Thyroid gland (tissue), 4 donors: ENCODE measurements at regions not wholly inside any gene's neighbourhood (a gene's known extent, or its start where the extent isn't known, plus 50 kb on each side); places are given as distances from the start of the nearest gene placed in this dataset.

Experiments
- DNase-seq, 2 donors: peaks; one replicate each; pipeline ENCODE4 v3.0.0-alpha.2; 2019
- H3K27ac ChIP-seq, 3 donors: fragments of 200-600 bp; sonication (generic); 1 replicate in 2 of 3; 2 replicates in 1 of 3; pipeline ENCODE4 v1.5.1; 2016 to 2019; ENCODE audit warnings: mild to moderate bottlenecking in 1 of 3, moderate library complexity in 1 of 3
- H3K27me3 ChIP-seq: fragments of 200-600 bp; sonication (generic); one replicate; pipeline ENCODE4 v1.5.1; 2019
- H3K36me3 ChIP-seq, 2 donors: fragments of 200-600 bp; sonication (generic); one replicate each; pipeline ENCODE4 v1.5.1; 2016 to 2019
- H3K4me1 ChIP-seq, 2 donors: fragments of 200-600 bp; sonication (generic); one replicate each; pipeline ENCODE4 v1.5.1; 2017 to 2019
- H3K4me3 ChIP-seq, 3 donors: fragments of 200-600 bp; sonication (generic); replicated peaks in 1 of 3; 1 replicate in 2 of 3; 2 replicates in 1 of 3; pipeline ENCODE4 v1.5.1; 2016; ENCODE audit warnings: mild to moderate bottlenecking in 1 of 3
- H3K9me3 ChIP-seq: fragments of 200-600 bp; sonication (generic); one replicate; pipeline ENCODE4 v1.5.1; 2017
- POLR2A ChIP-seq, 2 donors: fragments of 450-650 bp; IDR thresholded peaks; one replicate each; pipeline ENCODE4 v1.6.1; 2017; ENCODE audit warnings: antibody characterized with exemption in 2 of 2, mild to moderate bottlenecking in 2 of 2, moderate library complexity in 1 of 2
- WGBS, 2 donors: methylation state at CpG; one replicate each; pipeline ENCODE4 v1.1.5; 2017; 5-methylcytosine and 5-hydroxymethylcytosine counted together
- intact Hi-C: fragments of 100-400 bp; cut with DNase I; formaldehyde crosslinking; loops from one replicate; pipeline ENCODE4 v1.15.1; 2023
- TF ChIP-seq, protein P1 (sequence below), 6 experiments: fragments of 200-600 bp in 3 of 6; fragments of 450-650 bp in 3 of 6; sonication (generic) in 3 of 6; IDR thresholded peaks; one replicate each; pipeline ENCODE4 v1.5.1; 2016 to 2019; ENCODE audit warnings: antibody characterized with exemption in 6 of 6, mild to moderate bottlenecking in 2 of 6, inconsistent platforms in 1 of 6, moderate library complexity in 1 of 6

GRCh38 chr1:5616366-5617178 is 375.7 kb downstream of the NPHP4 start:
- no peak for DNase-seq
- WGBS, 2 donors: 76 to 78% methylated on average over 22 of the region's 22 CpGs
- H3K9me3 ChIP-seq: no peaks in the 10 kb centered on the region
- no peak overlapping the region for H3K27ac ChIP-seq
- H3K4me1 ChIP-seq: no peaks in the 10 kb centered on the region
- TF ChIP-seq POLR2A (IDR thresholded peaks at IDR 0.05): no peak
- TF ChIP-seq, protein P1, sequence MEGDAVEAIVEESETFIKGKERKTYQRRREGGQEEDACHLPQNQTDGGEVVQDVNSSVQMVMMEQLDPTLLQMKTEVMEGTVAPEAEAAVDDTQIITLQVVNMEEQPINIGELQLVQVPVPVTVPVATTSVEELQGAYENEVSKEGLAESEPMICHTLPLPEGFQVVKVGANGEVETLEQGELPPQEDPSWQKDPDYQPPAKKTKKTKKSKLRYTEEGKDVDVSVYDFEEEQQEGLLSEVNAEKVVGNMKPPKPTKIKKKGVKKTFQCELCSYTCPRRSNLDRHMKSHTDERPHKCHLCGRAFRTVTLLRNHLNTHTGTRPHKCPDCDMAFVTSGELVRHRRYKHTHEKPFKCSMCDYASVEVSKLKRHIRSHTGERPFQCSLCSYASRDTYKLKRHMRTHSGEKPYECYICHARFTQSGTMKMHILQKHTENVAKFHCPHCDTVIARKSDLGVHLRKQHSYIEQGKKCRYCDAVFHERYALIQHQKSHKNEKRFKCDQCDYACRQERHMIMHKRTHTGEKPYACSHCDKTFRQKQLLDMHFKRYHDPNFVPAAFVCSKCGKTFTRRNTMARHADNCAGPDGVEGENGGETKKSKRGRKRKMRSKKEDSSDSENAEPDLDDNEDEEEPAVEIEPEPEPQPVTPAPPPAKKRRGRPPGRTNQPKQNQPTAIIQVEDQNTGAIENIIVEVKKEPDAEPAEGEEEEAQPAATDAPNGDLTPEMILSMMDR (IDR thresholded peaks at IDR 0.05): no peak
- H3K27me3 ChIP-seq: no peaks in the 10 kb centered on the region
- no peak overlapping the region for H3K4me3 ChIP-seq
- H3K36me3 ChIP-seq: no peaks in the 10 kb centered on the region
- intact Hi-C loops: no loop called here

DNA sequence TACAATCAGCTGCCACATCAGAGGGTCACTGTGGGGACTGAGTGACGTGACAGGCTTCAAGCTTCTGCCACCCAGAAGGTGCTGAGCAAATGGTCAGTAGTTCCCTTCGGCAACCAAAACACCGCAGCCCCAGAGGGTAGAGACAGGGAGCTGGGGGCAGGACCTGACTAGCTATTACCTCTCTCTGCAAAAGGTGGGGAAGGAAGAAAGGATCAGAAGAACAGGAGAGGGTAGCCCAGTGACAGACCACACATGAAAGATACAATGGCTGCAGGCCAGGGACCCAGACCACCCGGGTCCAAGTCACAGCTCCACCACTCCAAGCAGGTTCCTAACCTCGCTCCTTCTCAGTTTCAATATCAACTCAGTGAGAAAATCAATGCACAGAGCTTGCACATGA is 377.1 kb downstream of the NPHP4 start:
- H3K27me3 ChIP-seq: no peaks in the 10 kb centered on the region
- intact Hi-C loops: no loop called here
- no peak overlapping the region for H3K4me3 ChIP-seq
- no peaks in the 10 kb centered on the region for H3K4me1 ChIP-seq
- no peak for DNase-seq
- no peaks in the 10 kb centered on the region for H3K9me3 ChIP-seq
- H3K27ac ChIP-seq: no peak overlapping the region
- 70 to 82% methylated on average over 5 of the region's 5 CpGs for WGBS, 2 donors
- no peak for TF ChIP-seq POLR2A (IDR thresholded peaks at IDR 0.05)
- TF ChIP-seq, protein P1 (IDR thresholded peaks at IDR 0.05): no peak
- H3K36me3 ChIP-seq: no peaks in the 10 kb centered on the region

DNA sequence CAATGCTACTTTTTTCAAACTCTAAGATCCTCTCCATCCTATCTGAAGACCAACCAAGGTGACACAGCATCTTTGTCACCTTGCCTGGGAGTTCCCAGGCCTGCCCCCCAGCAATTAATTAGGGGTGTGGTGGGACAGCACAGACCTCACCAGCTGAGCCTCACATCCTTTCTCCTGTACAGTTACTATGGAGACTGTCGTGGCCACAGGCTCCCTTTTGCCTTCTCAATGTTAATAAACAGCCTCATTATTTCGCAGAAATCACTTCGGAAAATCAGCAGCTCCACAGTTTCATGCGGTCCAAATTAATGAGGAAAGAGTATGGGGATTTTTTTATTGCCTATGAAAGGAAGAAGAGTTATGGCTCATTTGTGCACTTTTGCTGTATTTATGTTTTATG is 378.3 kb downstream of the NPHP4 start:
- no peak overlapping the region for H3K27ac ChIP-seq
- no peaks in the 10 kb centered on the region for H3K36me3 ChIP-seq
- no peak for DNase-seq
- TF ChIP-seq, protein P1 (IDR thresholded peaks at IDR 0.05): no peak
- no peak for TF ChIP-seq POLR2A (IDR thresholded peaks at IDR 0.05)
- H3K4me1 ChIP-seq: no peaks in the 10 kb centered on the region
- intact Hi-C loops: no loop called here
- no peaks in the 10 kb centered on the region for H3K9me3 ChIP-seq
- WGBS, 2 donors: 86 to 90% methylated on average over 4 of the region's 4 CpGs
- no peak overlapping the region for H3K4me3 ChIP-seq
- H3K27me3 ChIP-seq: no peaks in the 10 kb centered on the region

- DNase-seq: no peak
Measured at GRCh38 chr1:5611851-5612250, 380.4 kb downstream of the NPHP4 start.

GRCh38 chr1:5611431-5611830 is 380.8 kb downstream of the NPHP4 start:
- no peaks in the 10 kb centered on the region for H3K4me1 ChIP-seq
- no peak overlapping the region for H3K27ac ChIP-seq
- DNase-seq: no peak
- TF ChIP-seq, protein P1 (IDR thresholded peaks at IDR 0.05): no peak
- no peak for TF ChIP-seq POLR2A (IDR thresholded peaks at IDR 0.05)
- intact Hi-C loops: no loop called here
- WGBS, 2 donors: 71 to 74% methylated on average over 2 of the region's 2 CpGs
- no peaks in the 10 kb centered on the region for H3K9me3 ChIP-seq
- H3K36me3 ChIP-seq: no peaks in the 10 kb centered on the region
- H3K27me3 ChIP-seq: no peaks in the 10 kb centered on the region
- no peak overlapping the region for H3K4me3 ChIP-seq

More at GRCh38 chr1:5611851-5612250, 380.4 kb downstream of the NPHP4 start:
- H3K27me3 ChIP-seq: no peaks in the 10 kb centered on the region
- H3K36me3 ChIP-seq: no peaks in the 10 kb centered on the region
- no peak overlapping the region for H3K4me3 ChIP-seq
- no peaks in the 10 kb centered on the region for H3K9me3 ChIP-seq
- no peak overlapping the region for H3K27ac ChIP-seq
- 85 to 93% methylated on average over 2 to 3 of the region's 3 CpGs for WGBS, 2 donors
- intact Hi-C loops: no loop called here
- TF ChIP-seq, protein P1 (IDR thresholded peaks at IDR 0.05): no peak
- TF ChIP-seq POLR2A (IDR thresholded peaks at IDR 0.05): no peak
- no peaks in the 10 kb centered on the region for H3K4me1 ChIP-seq
